ENCODE measurements at regions not wholly inside any gene's neighbourhood (a gene's known extent, or its start where the extent isn't known, plus 50 kb on each side); places are given as distances from the start of the nearest gene placed in this dataset.

GRCh38 chr7:9958486-9958885 is 1015.2 kb upstream of the PHF14 start:
- peaks cover 16 to 25% of the 10 kb centered on the region in 2 experiments for H3K4me1 Mint-ChIP-seq
- Histone ChIP-seq H3K27me3 (ENCODE audit: insufficient read depth, low read length) (no peaks in the 10 kb centered on the region), H3K23ac (ENCODE audit: insufficient read length, low read depth, low read length) (no peak overlapping the region), H3K79me1 (ENCODE audit: insufficient read depth, low read depth, low read length, poor library complexity, severe bottlenecking) (no peaks in the 10 kb centered on the region), H3K23me2 (ENCODE audit: insufficient read length, low read depth, low read length, poor library complexity, severe bottlenecking) (no peaks in the 10 kb centered on the region), H3K9ac (ENCODE audit: extremely low read depth, insufficient read length, low read length) (no peak overlapping the region), H2BK15ac (ENCODE audit: low read depth, low read length) (no peak overlapping the region), H4K5ac (ENCODE audit: insufficient read length, low read depth, low read length) (no peak overlapping the region), H4K20me1 (ENCODE audit: control insufficient read depth, insufficient read depth, insufficient read length) (no peaks in the 10 kb centered on the region), H3K4me1 (ENCODE audit: insufficient read depth, low read length) (peaks cover 2% of the 10 kb centered on the region; the same call in 1 of the 2 replicates), H3K4me2 (ENCODE audit: insufficient read depth, insufficient read length, low read length) (no peak overlapping the region), H3K14ac (ENCODE audit: insufficient read depth, low read length) (no peak overlapping the region), H2BK20ac (ENCODE audit: low read depth, low read length, poor library complexity, severe bottlenecking) (no peak overlapping the region), H4K91ac (ENCODE audit: insufficient read length, low read depth, low read length) (no peak overlapping the region), H3T11ph (ENCODE audit: low read length) (no peak overlapping the region), H3K4ac (ENCODE audit: low read depth, low read length) (no peak overlapping the region), H2AFZ (ENCODE audit: low read length) (no peak overlapping the region), H4K8ac (replicated peaks; ENCODE audit: insufficient read length, low read depth, low read length) (no peak overlapping the region), H3K79me2 (ENCODE audit: insufficient read depth, low read length) (no peaks in the 10 kb centered on the region), H2AK5ac (ENCODE audit: insufficient read length, low read length) (no peak overlapping the region), H3K18ac (ENCODE audit: insufficient read length, low read depth, low read length) (no peak overlapping the region), H3K27ac (ENCODE audit: insufficient read length, low read depth, low read length) (no peak overlapping the region), H2BK12ac (ENCODE audit: insufficient read length, low read depth, low read length) (no peak overlapping the region), H2BK5ac (ENCODE audit: insufficient read length, low read length) (no peak overlapping the region), H2BK120ac (ENCODE audit: low read depth, low read length, poor library complexity, severe bottlenecking) (no peak overlapping the region), H3K9me3 (ENCODE audit: control insufficient read depth, low read depth, low read length) (no peaks in the 10 kb centered on the region), H3K56ac (ENCODE audit: insufficient read length, low read depth, low read length) (no peak overlapping the region)
- H3K9me3 Mint-ChIP-seq: peaks cover 0 to 3% of the 10 kb centered on the region in 2 experiments; a peak in 3 of 5 replicates
- peaks cover 0 to 13% (median 0%) of the 10 kb centered on the region in 3 experiments; a peak in 3 of 7 replicates for H3K36me3 Mint-ChIP-seq (ENCODE audit: insufficient read depth in 1 of 3, low read depth in 3 of 3)
- DNase-seq: no peak
- WGBS (ENCODE audit: extremely low coverage, insufficient read length, low lambda C conversion rate): no CpG with 5 or more reads among the region's 5 CpGs
- no peak overlapping the region for H3K4me3 Mint-ChIP-seq
- TF ChIP-seq, protein P1, sequence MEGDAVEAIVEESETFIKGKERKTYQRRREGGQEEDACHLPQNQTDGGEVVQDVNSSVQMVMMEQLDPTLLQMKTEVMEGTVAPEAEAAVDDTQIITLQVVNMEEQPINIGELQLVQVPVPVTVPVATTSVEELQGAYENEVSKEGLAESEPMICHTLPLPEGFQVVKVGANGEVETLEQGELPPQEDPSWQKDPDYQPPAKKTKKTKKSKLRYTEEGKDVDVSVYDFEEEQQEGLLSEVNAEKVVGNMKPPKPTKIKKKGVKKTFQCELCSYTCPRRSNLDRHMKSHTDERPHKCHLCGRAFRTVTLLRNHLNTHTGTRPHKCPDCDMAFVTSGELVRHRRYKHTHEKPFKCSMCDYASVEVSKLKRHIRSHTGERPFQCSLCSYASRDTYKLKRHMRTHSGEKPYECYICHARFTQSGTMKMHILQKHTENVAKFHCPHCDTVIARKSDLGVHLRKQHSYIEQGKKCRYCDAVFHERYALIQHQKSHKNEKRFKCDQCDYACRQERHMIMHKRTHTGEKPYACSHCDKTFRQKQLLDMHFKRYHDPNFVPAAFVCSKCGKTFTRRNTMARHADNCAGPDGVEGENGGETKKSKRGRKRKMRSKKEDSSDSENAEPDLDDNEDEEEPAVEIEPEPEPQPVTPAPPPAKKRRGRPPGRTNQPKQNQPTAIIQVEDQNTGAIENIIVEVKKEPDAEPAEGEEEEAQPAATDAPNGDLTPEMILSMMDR (conservative IDR thresholded peaks at IDR 0.05): no peak
- no peak overlapping the region for H3K27ac Mint-ChIP-seq
- no peaks in the 10 kb centered on the region for H3K27me3 Mint-ChIP-seq (ENCODE audit: low read depth)

All from H9 (cell line).